ENCODE measurements at regions not wholly inside any gene's neighbourhood (a gene's known extent, or its start where the extent isn't known, plus 50 kb on each side); places are given as distances from the start of the nearest gene placed in this dataset.

DNA sequence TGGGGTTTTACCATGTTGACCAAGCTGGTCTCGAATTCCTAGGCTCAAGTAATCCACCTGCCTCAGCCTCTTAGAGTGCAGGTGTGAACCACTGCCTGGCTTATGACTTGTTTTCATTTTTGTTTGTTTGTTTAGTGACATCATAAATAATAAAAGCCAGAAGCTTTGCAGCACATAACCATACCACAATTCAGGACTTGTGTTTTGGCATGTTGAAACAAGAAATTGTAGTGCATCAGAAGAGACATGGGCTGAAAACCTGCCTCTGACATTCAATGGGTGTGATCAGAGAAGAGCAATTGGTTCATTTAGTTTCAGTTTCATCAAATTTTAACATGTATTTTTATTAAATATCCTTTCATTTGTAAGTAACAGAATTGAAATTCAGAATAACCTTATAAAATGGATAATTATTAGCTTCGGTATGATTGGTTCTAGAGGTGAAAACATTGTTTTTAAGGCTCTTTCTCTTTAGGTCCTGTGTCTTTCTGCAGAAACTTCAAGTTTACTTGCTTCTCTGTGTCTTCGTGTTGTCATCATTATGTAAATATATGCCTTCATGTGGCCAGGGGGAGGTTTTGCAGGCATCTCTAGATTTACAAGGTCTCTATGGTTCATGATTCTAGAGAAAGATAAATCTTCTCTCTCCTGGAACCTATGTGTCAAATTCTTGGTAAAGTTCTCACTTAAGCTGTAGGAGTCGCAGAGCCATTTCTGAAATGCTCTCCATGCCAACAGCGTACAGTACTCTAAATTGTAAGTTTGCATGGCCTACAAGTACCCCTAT lies 312.0 kb downstream of the KCNC2 start:
- TF ChIP-seq, protein P1, sequence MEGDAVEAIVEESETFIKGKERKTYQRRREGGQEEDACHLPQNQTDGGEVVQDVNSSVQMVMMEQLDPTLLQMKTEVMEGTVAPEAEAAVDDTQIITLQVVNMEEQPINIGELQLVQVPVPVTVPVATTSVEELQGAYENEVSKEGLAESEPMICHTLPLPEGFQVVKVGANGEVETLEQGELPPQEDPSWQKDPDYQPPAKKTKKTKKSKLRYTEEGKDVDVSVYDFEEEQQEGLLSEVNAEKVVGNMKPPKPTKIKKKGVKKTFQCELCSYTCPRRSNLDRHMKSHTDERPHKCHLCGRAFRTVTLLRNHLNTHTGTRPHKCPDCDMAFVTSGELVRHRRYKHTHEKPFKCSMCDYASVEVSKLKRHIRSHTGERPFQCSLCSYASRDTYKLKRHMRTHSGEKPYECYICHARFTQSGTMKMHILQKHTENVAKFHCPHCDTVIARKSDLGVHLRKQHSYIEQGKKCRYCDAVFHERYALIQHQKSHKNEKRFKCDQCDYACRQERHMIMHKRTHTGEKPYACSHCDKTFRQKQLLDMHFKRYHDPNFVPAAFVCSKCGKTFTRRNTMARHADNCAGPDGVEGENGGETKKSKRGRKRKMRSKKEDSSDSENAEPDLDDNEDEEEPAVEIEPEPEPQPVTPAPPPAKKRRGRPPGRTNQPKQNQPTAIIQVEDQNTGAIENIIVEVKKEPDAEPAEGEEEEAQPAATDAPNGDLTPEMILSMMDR (IDR thresholded peaks at IDR 0.05; ENCODE audit: borderline replicate concordance, extremely low read depth, low read length, poor library complexity, severe bottlenecking), result no peak
- no peak for TF ChIP-seq EZH2 (IDR thresholded peaks at IDR 0.05; ENCODE audit: borderline replicate concordance, low read depth, low read length, severe bottlenecking)

Data from DND-41 (cell line).